ENCODE measurements at regions not wholly inside any gene's neighbourhood (a gene's known extent, or its start where the extent isn't known, plus 50 kb on each side); places are given as distances from the start of the nearest gene placed in this dataset.

GRCh38 chr7:25966469-25966868, 185.5 kb upstream of the NFE2L3 start:
- no peak for DNase-seq

- no peak for DNase-seq
Measured at GRCh38 chr7:25967278-25968204, 184.5 kb upstream of the NFE2L3 start.

- no peak for DNase-seq
Measured at GRCh38 chr7:25968205-25968993, 183.6 kb upstream of the NFE2L3 start.

GRCh38 chr7:25970356-25970755, 181.6 kb upstream of the NFE2L3 start:
- DNase-seq: no peak

- no peak for DNase-seq
Measured at GRCh38 chr7:25970911-25971310, 181.1 kb upstream of the NFE2L3 start.

GRCh38 chr7:25976630-25977029, 175.4 kb upstream of the NFE2L3 start:
- no peak for DNase-seq

GRCh38 chr7:25978466-25978865, 173.5 kb upstream of the NFE2L3 start:
- no peak for DNase-seq

GRCh38 chr7:25979605-25980004, 172.4 kb upstream of the NFE2L3 start:
- no peak for DNase-seq

- no peak for DNase-seq
Measured at GRCh38 chr7:25982684-25983083, 169.3 kb upstream of the NFE2L3 start.

GRCh38 chr7:25985196-25985595, 166.8 kb upstream of the NFE2L3 start:
- no peak for DNase-seq

GRCh38 chr7:25988640-25989039, 163.4 kb upstream of the NFE2L3 start:
- DNase-seq: no peak

GRCh38 chr7:25989140-25989705, 162.8 kb upstream of the NFE2L3 start:
- DNase-seq: no peak

- no peak for DNase-seq
Measured at GRCh38 chr7:25994433-25994994, 157.5 kb upstream of the NFE2L3 start.

- no peak for DNase-seq
Measured at GRCh38 chr7:25995216-25995615, 156.8 kb upstream of the NFE2L3 start.

- DNase-seq: no peak
Measured at GRCh38 chr7:25996006-25996408, 156.0 kb upstream of the NFE2L3 start.

- no peak for DNase-seq
Measured at GRCh38 chr7:25998499-25998898, 153.5 kb upstream of the NFE2L3 start.

- DNase-seq: no peak
Measured at GRCh38 chr7:26000841-26001240, 151.2 kb upstream of the NFE2L3 start.

GRCh38 chr7:26001662-26002244, 150.2 kb upstream of the NFE2L3 start:
- DNase-seq: no peak

GRCh38 chr7:26005683-26006410, 146.2 kb upstream of the NFE2L3 start:
- DNase-seq: no peak

- no peak for DNase-seq
Measured at GRCh38 chr7:26006426-26006825, 145.6 kb upstream of the NFE2L3 start.

GRCh38 chr7:26007510-26007909, 144.5 kb upstream of the NFE2L3 start:
- DNase-seq: no peak

- DNase-seq: no peak
Measured at GRCh38 chr7:26008428-26008827, 143.6 kb upstream of the NFE2L3 start.
